NCI-H2171 treated with DMSO at 0.1 percent for 48 hours (cell line): ENCODE measurements at regions not wholly inside any gene's neighbourhood (a gene's known extent, or its start where the extent isn't known, plus 50 kb on each side); places are given as distances from the start of the nearest gene placed in this dataset.
A peak's percentile ranks its signal among the peaks of the same experiment; 100 is the strongest.
"Not testable (repeated sequence)": the region's sequence is repeated elsewhere in the genome, so short reads cannot be mapped to it uniquely, and the experiment has no call there.

Experiments
- DNase-seq: peaks from one replicate; lab custom pipeline; 2025; lab: John Stamatoyannopoulos, UW

DNA sequence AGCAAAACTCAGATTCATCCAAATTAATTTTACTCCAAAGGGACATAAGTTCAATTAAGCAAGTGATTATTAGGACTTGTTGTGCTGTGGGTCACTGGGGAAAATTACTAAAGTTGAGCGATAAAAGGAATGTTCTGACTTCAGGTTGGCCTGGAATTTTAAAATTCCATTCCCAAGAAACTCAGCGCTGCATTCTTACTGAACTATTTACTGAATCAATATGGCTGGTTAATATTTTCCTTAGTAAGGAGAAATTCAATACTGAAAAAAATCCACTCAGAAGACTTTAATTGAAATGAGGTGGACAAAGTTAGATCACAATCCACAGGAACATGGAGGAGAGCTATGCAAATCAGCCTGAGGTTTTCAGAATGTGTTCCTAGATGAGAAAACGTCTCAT, 578.9 kb upstream of the NR5A2 start:
- no peak for DNase-seq

DNA sequence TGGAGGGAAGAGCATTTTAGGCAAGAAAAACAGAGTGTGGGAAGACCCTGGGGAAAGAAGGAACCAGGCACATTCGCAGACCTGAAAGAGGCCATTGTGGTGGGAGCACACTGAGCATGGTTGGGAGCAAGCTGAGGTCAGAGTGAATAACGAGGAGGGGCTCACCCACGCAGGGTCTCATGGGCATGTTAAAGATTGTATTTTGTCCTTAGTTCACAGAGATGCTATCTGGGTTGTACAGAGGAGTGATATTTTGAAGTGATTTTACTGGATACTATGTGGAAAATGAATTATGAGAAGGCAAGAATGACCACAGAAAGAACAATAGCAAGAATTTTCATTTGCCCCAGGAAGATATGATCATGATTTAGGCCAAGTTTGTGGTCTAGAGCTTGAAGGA, 578.3 kb upstream of the NR5A2 start:
- no peak for DNase-seq

DNA sequence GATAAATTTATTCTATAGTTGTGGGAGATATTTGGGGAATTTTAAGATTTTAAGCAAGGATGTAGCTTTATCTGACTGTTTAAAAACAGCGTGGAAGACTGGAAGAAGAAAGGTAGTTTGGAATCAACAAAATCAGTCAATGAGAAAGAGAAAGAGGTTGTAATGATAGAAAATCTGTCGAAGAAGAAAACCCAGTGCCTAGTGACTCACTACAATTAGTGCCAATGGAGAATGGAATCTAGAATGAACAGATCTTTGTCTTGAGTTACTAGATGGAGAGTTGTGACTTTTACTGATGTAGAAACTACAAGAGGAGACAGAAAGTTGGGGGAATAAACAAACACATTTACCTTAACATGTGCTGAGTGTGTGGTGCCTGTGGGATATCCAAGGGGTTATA, 577.8 kb upstream of the NR5A2 start:
- DNase-seq: no peak

- peak; percentile 30 for DNase-seq
Observed at GRCh38 chr1:199452627-199453026, 574.9 kb upstream of the NR5A2 start.

DNA sequence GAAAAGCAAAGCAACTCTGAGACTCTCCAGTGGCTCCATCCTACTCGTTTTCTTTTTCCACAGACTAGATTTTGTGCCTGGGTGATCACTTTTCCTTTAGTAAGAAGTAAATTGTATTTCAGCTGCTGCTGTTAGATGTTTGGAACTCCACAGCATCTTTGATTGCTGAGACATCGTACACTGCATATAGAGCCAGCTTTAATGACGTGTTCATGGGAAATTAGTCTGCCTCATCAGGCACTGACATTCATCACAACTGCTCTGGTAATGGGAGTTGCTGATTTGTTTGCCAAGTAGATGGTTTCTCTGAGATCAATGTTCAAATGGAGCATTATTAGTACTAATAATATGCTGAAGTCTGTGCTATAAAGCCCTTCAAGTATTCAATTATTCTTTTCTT, 573.8 kb upstream of the NR5A2 start:
- DNase-seq: no peak

- no peak for DNase-seq
Observed at GRCh38 chr1:199460933-199461332, 566.6 kb upstream of the NR5A2 start.

- DNase-seq: peak; percentile 11
Observed at GRCh38 chr1:199463521-199464127, 563.9 kb upstream of the NR5A2 start.

DNA sequence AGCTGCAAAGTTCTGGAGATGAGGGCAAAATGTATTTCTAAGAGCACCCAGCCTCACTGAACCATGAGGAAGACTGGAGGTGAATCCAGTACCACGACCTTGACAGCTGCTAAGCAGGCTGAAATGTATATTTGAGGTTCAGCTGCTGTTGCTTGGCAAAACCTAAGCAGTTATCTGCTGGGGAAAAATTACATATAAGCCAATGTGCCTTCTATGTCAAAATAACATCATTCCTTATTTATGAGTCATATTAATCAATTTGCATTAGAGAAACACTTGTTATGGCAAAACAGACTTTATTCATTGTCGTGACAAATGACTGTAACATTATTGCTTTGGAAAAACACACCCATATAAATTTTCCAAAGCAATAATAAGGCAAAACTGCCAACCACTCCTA, 560.5 kb upstream of the NR5A2 start:
- no peak for DNase-seq

- DNase-seq: no peak
Observed at GRCh38 chr1:199472018-199472417, 555.5 kb upstream of the NR5A2 start.

DNA sequence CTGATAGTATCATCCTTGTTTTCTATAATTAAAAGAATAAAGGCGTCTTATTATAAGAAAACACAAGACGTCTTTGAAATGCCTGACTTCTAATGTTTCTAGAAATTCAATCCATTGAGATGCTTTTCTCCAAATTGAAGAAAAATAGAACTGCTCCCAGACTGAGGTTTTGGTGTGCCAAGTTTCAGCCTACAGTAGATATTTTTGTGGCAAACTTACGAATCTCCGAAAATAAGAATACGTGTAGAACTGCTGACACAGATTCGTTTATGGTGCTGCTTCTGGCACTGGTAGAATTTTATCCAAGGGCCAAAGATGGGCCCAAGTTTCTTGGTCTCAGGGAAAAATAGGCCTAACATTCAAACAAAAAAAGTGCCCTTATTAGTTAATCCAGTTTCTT, 554.5 kb upstream of the NR5A2 start:
- no peak for DNase-seq

DNA sequence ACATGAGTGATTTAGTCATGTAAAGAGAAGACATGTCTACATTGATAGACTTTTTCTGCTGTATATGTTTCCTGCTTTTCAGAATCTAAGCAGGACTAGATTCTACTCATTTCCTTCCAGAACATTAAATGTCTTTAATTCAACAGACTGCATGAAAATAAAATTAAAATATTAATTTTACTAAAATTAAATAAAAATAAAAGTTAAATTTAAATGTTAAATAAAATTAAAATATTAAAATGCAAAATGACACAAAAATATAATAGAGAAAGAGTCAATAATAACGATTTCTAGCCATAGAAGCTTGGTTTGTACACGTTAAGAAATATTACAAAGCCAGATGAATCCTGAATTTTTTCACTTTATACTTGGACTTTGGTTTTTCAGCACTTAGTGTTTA, 552.8 kb upstream of the NR5A2 start:
- no peak for DNase-seq

GRCh38 chr1:199482426-199482825, 545.1 kb upstream of the NR5A2 start:
- no peak for DNase-seq

DNA sequence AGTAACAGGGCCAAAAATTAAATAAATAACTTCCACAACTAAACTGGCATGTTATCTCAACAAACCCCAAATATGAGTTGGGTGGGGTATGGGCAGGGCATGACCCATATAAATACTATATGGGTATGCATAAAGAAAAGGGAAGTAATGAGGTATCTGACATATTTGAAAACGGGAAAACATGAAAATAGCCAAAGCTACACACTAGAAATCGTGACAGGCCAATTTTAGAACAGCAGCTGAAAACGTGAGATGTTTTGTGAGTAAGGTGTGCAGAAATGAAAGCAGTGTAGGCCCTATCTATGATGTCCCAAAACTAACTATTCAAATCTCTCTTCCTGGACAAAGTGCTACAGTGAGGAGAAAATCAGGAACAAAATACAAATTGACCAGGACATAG, 537.9 kb upstream of the NR5A2 start:
- DNase-seq: no peak

DNA sequence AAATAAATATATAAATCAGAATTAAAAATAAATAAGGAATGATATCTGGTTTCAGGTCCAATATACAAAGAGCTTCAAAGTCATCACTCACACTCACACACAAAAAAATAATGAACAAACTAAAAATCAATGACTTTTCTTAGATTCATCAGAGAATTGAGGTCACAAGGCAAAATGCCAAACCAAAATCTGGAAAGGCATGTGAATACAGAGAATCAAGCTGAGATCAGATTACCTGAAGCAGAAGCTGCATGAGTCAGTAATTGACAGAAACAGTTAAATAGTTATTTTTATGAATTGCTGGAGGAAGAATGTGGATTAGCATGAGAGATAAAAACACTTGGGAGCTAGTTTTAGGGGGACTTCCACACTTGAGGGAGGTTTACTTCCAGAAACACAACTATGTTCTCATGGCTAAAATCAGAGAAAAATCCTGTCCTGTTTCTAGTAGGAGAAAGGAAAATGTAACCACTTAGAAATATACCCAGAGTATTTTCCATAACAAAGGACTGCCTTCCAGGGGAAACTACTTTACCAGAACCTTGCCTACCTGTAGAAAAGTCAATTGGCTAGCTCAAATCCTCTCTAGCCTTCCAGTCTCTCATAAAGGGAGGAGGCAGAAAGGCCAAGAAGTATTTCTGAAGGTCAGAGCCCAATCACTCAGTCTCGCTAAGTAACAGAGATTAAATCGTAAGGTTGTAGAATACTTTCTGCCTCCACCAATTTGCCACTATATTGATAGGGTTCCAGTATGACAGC, 536.6 kb upstream of the NR5A2 start:
- DNase-seq: peak; percentile 16

DNA sequence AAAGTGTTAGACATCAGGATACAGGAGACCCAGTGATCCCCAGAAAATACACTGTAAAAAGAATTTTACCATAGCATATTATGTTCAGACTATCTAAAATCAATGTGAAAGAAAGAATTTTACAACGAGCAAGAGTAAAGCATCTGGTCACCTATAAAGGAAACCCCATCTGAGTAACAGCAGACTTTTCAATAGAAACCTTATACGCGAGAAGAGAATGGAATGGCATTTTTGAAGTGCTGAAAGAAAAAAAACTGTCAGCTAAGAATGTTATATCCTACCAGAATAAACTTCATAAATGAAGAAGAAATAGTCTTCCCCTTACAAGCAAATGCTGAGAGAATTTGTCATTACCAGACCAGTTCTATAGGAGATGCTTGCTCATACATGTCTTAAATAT, 532.1 kb upstream of the NR5A2 start:
- no peak for DNase-seq

DNA sequence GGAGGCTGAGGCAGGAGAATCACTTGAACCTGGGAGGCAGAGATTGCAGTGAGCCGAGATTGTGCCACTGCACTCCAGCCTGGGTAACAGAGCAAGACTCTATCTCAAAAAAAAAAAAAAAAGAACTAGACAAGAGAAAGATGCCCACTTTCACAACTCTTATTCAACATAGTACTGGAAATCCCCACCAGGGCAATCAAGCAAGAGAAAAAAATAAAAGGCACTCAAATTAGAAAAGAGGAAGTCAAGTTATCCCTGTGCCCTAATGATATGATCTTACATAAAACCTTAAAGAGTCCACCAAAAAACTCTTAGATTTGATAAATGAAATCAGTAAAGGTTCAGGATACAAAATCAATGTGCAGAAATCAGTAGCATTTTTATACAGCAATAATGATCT, 528.7 kb upstream of the NR5A2 start:
- DNase-seq: not testable (repeated sequence)

GRCh38 chr1:199508072-199508471, 519.4 kb upstream of the NR5A2 start:
- no peak for DNase-seq

- no peak for DNase-seq
Observed at GRCh38 chr1:199508653-199509052, 518.9 kb upstream of the NR5A2 start.

GRCh38 chr1:199509456-199509855, 518.1 kb upstream of the NR5A2 start:
- no peak for DNase-seq

GRCh38 chr1:199510314-199510713, 517.2 kb upstream of the NR5A2 start:
- no peak for DNase-seq

DNA sequence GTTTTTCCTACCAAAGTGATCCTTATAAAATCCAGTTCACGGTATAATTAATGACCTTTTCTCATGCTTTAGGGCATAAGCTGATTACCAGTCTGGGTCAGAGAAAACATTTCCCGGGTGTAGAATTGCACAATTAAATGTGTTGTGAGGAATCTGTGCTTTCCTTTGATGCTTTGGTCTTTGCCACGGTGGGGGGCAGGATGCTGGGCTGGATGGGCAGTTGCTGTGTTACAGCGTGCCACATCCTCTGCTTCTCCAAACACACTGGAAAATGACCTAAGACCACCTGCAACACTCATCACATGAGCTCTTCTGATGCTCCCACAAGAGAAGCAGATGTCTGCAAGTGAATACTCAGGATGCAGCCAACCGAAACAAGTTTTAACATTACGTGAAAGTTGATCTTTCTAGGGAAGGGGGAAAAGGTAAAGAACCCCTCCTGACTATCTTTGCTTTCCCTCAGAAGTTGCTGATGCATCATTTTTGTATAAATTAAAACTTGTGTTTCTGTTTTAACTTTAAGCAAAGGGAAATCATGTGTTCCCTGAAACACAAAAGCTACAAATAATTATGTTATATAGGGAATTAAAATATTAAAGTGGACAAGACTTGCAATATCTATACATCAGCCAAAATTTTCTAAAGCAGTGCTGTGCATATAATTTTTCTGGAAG, 515.3 kb upstream of the NR5A2 start:
- peak; percentile 45 for DNase-seq

GRCh38 chr1:199515261-199515660, 512.2 kb upstream of the NR5A2 start:
- DNase-seq: no peak

GRCh38 chr1:199522338-199522737, 505.2 kb upstream of the NR5A2 start:
- DNase-seq: no peak
